AG20443 (cell line): ENCODE measurements at regions not wholly inside any gene's neighbourhood (a gene's known extent, or its start where the extent isn't known, plus 50 kb on each side); places are given as distances from the start of the nearest gene placed in this dataset.
"Not testable (repeated sequence)": the region's sequence is repeated elsewhere in the genome, so short reads cannot be mapped to it uniquely, and the experiment has no call there.

Experiments
- DNase-seq: peaks from one replicate; pipeline ENCODE4 v3.0.0; 2012; ENCODE audit warnings: low spot score, mixed read lengths

DNA sequence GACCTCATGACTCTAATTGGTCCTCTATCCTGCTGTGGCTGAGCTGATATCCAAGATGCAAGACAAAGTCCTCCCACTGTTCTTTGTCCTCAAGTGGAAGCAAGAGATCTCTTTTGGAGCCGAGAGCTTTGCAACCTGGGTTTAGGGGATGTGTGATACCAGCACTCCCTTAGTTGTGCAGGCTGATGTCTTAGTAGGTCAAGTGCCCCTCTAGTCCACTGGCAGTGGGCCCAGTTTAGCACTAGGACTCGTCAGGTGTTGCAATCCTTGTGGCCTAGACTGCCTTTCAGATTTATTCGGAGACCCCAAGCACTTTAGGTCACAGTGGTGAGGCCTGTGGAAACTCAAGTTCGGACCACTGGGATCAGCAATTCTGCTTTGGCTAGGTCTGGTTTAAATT is 64.0 kb downstream of the GPRASP3 start:
- DNase-seq: no peak

DNA sequence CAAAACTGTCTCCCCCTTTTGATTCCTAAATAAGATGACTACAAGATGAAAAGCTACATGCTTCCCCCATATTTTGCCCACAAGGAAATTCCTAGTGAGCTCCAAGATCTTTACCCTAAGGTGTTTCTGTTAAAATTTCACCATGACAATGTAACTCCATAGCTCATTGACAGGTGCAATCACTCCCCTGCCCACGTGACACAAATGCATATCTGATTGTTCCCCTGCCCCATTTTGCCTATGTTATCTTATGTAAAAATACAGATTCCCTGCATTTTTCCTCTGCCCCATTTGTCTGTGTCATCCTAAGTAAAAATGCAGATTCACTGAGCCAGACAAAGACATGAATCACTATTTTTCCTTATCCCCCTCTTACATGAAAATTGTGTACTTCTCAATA is 66.7 kb downstream of the GPRASP3 start:
- DNase-seq: no peak

DNA sequence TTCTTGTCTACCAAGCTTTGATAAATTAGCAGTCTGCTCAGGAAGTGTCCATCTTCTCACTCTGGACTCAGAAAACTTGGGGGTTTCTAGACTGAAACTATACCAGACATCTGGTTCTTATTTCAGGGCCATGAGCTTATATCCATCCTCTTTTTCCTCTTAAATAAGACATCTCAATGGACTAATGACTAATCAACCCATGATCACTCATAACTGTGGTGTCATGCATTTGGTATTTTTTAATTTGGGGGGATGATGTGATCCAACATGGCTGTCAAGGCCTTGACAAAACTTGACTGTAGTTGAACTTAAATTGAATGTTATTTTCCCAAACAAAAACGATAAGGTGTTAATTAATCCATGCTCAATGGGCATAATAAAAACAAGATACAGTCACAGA is 87.8 kb downstream of the GPRASP3 start:
- DNase-seq: no peak

DNA sequence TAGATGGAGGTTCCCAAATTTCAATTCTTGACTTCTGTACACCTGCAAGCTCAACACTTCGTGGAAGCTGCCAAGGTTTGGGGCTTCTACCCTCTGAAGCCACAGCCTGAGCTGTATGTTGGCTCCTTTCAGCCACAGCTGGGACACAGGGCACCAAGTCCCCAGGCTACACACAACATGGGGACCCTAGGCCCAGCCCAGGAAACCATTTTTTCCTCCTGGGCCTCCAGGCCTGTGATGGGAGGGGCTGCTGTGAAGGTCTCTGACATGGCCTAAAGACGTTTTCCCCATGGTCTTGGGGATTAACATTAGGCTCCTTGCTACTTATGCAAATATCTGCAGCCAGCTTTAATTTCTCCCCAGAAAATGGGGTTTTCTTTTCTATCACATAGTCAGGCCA is 97.7 kb downstream of the GPRASP3 start:
- DNase-seq: not testable (repeated sequence)

DNA sequence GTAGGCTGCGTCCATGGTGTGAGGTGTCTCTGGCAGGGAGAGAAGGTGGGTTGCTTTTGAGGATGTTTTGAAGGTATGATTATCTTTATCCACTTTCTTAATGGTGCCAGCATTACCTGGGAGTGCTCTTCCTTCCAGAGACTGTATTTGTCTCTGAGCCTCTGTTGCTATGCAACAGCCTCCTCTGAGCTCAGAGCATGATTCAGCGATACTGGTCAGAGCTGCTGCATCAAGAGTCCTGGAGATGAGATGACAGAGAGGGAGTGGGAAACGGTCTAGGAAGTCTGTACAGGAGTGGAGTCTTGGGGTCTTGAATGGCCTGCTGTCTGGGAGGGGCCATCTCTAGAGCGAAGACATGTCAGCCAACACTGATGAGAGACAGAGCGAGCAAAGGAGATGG is 104.4 kb upstream of the RAB40AL start:
- peak; percentile 58 for DNase-seq

DNA sequence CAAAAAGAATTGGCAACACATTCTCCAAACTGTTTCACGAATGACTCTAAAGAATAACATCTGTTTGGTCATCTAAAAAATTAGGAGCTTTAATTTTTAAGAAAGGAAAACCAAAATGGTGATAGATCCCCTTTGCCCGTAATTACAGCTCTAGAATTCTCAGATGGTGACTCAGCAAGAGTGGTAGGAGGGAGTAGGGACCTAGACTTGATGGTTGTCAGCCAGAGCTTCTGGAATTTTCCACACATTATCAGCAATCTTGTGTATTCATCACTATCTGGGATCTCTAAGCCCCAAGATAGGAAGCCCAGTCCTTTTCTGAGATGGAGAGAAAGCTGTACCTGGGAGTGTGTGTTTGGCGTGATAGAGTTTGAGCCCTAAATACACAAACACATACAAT is 103.9 kb upstream of the RAB40AL start:
- peak; percentile 9 for DNase-seq

DNA sequence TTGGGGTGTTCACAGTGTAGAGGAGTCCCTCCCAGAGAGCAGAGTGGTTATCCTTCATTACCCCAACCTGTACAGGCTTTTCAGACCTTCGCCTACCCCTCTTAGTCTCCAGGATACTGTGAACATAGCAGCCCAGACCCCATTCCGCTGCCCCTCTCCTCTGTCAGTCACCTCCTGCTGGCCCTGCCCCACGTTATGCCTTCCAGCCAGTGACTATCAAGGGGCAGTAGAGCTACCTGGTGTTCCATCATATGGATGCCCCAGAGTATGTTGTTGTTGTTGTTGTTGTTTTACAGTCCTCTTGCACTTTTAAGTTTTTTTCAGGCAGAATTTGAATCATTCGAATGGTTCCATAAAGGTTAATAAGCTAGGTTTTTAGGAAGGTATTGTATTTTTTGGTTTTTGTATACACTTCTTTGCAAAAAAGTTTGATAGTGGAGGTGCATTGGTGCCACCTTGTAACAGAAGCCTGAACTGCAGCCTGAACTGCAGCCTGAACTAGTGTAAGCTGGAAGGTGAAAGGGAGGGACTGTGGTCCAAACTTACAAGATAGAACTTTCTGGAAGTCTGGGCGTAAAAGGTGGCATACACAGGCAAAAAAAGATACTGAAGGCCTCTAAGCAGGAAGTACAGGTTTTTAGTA is 101.4 kb upstream of the RAB40AL start:
- peak; percentile 11 for DNase-seq

DNA sequence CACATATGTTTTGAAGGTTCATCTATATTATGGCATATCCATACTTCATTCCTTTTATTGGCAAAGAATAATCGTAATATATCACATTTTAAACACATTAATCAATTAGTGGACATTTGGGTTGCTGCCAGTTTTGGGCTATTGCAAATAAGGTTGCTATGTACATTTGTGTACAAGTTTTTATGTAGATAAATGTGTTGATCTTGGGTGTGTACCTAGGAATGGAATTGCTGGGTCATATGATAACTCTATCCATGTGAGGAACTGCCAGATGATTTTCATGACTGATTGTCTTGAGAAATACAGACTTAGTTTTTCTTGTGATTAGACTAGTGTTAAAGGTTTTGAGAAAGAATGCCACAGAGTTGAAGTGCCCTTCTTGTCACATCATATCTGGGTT is 99.2 kb upstream of the RAB40AL start:
- no peak for DNase-seq

DNA sequence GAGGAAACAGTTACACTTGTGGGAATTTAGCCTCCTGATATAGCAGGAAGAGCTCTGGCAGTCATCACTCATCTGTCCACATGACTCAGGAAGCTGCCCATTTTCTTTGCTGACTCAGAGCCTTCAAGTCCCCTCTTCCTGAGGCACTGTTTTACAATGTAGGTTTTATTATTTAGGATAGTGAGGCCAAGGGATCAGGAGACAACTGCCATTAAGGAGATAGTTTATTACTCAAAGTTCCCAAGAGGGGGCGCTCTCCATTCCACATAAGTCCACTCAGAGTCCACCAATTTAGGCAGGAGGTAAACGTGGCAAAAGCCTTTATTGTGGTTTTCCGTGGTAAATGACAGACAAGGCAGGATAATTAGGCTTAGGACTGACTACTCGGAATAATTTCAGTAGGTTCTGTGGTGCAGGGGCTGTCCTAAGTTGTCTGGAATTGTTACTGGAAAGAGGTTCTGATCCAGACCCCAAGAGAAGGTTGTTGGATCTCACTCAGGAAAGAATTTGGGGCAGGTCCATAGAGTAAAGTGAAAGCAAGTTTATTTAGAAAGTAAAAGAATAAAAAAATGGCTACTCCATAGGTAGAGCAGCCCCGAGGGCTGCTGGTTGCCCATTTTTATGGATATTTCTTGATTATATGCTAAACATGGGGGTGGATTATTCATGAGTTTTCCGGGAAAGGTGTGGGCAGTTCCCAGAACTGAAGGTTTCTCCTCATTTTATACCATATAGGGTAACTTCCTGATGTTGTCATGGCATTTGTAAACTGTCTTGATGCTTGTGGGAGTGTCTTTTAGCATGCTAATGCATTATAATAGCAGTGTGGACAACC is 96.0 kb upstream of the RAB40AL start:
- no peak for DNase-seq

DNA sequence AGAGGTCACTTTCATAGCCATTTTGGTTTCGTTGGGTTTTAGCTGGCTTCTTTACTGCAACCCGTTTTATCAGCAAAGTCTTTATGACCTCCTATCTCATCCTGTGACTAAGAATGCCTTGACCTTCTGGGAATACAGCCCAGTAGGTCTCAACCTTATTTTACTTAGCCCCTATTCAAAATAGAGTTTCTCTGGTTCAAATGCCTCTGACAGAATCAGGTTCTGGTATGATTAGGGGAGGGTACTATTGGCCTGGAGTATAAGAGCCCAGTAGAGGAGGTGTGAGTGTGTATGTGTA is 95.4 kb upstream of the RAB40AL start:
- no peak for DNase-seq

DNA sequence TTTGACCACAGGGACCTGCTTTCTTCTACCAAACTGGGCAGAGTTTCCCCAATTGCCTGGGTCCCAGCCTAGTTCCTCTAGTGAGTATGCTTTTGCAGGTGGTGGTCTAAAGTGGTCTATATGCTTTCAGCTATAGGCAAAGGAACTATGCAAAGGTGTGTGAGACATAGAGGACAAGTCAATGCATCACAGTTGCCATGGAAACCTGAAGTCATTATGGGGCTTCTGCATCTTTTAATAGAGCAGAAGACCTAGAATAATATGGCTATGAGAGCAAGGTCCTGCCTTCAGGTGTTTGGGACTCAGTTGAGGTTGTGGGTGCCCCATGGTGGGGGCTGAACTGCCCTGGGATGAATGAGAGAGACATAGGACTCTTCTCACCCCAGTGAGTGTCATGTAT is 92.1 kb upstream of the RAB40AL start:
- no peak for DNase-seq

DNA sequence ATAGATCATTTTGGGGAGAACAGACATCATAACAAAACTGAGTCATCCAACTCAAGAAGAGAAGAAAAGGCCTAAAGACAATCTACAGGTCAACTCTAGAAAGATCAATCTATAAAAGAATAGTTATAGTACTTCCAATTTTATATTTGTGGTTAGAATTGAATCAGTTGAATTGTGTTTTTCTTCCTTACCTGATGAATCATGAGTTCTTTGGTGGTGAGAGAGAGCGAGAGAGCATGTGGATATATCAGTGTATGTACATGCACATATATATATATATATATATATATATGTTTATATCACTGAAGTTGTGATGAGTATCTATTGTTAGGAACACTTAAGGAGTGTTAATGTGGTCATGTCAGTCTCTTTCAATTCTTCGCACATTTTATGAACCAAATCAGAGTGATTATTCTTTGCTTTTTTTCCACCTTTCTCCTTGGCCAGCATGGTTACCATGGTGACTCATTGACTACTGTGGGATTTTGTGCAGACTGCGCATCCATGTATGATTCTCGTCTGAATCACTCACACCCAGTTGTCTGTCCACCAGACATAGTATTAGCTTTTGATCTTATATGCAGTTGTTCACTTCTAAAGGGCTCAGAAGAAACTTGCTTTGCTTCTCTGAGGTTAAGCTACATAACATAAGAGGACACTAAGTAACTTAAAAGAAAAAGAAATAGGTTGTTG is 90.4 kb upstream of the RAB40AL start:
- peak; percentile 16 for DNase-seq

DNA sequence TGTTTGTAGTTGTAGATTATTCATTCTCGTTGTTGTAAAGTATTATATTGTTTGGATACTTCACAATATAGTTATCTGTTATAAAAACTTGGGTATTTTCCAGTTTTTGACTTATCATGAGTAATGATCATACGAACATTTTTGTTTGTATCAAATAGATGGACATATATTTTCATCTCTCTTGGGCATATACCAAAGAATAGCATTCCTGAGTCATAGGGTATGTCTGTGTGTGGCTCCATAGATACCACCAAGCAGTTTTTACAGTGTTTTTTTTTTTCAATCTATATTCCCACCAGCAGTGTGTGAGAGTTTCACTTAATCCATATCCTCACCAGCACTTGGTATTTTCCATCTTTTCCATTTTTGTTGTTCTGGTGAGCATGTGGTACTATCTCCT is 89.7 kb upstream of the RAB40AL start:
- DNase-seq: no peak

DNA sequence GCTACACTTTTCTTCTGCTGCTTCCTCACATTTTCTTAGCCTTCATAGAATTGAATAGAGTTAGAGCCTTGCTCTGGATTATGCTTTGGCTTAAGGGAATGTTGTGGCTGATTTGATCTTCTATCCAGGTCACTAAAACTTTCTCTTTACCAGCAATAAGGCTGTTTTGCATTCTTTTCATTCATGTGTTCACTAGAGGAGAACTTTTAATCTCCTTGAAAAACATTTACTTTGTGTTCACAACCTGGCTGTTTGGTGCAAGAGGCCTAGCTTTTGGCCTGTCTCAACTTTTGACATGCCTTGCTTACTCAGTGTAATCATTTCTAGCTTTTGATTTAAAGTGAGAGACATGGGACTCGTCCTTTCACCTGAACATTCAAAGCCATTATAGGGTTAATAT is 87.7 kb upstream of the RAB40AL start:
- DNase-seq: no peak

DNA sequence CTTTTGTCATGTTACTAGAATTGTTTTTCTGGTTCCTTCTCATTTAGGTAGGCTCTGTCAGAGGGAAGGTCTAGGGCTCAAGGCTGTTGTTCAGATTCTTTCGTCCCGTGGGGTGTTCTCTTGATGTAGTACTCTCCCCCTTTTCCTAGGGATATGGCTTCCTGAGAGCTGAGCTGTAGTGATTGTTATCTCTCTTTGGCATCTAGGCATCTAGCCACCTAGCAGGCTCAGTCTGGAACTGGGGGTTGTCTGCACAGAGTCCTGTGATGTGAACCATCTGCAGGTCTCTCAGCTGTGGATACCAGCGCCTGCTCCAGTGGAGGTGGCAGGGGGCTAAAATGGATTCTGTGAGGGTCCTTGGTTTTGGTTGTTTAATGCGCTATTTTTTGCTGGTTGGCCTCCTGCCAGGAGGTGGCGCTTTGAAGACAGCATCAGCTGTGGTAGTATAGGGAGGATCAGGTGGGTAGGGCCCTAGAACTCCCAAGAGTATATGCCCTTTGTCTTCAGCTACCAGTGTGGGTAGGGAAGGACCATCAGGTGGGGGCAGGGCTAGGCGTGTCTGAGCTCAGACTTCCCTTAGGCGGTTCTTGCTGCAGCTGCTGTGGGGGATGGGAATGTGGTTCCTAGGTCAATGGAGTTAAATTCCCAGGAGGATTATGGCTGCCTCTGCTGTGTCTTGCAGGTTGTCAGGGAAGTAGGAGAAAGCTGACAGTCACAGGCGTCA is 78.1 kb upstream of the RAB40AL start:
- not testable (repeated sequence) for DNase-seq

DNA sequence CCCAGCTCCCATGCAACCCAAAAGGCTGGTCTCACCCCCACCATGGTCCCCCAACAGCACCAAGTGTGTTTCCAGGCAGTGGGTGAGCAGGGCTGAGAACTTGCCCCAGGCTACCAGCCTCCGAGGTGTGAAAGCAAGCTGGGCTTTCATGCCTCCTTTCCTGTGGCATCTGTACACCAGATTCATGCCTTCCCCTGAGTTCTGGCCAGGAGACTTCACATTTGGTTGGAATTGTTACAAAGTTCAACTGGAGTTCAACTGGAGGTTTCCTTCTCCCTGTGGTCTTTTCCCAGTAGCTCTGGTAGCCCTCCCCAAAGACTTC is 77.6 kb upstream of the RAB40AL start:
- no peak for DNase-seq

DNA sequence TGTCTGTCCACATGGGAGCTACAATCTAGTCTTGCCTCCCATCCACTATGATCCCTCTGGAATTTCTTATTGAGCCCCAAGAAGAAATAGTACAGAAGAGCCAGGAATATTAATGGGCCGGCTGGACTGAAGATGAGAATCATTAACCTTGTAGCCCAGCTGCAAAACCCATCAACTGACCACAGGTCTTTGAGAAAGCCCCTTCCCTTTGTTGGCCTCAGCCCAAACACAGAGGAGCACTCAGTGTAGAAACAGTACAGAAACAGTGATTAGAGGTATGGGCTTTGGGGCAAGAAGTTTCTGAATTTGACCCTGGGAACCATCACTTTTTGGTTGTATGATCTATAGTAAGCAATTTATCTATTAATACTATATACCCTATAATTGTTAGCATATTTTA is 76.8 kb upstream of the RAB40AL start:
- DNase-seq: no peak

DNA sequence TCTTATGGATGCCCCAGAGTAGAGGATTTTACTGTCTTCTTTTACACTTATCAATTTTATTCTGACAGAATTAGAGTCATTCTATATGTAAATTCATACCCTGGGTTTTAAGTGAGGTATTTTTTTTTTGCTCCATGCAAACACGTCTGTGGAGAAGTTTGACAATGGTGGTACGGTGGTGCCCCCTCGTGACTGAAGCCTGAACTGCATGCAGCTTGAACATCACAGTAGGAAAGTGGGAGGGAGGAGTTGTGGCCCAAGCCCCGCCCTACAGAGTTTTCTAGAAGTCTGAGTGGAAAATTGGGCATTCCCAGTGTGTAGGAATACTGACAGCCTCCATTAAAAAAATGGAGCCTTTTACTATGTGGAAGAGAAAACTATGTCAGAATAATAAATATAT is 73.3 kb upstream of the RAB40AL start:
- peak; percentile 70 for DNase-seq

DNA sequence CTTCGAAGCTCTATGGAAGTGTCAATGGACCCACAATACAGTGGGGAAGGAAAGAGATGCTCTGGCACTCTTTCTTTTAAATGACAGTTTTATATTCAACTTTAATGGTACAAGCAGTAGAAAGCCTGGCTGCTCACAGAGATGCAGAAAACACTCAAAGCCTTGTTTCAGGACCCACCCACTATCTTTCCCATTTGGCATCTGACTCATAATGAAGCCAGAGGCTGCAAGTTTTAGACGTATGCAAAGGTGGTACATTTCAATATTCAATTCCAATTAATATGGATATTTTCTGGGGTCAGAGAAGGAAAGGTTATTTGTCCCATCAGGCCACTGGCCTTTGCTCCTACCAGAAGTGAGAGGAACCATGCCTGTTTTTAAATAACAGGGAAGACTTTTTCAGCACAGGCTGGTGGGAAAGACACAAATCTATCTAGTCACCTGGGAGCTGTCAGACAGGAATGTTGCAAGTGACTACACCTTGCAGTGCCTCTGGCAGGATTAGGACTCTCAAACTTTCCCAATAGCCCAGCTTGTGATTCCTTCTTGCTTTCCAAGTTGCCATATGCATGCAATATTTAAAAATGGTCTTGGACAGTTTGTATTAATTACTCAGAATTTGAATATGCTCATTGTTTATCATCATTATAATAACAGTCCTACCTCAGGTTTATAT is 70.0 kb upstream of the RAB40AL start:
- DNase-seq: no peak

DNA sequence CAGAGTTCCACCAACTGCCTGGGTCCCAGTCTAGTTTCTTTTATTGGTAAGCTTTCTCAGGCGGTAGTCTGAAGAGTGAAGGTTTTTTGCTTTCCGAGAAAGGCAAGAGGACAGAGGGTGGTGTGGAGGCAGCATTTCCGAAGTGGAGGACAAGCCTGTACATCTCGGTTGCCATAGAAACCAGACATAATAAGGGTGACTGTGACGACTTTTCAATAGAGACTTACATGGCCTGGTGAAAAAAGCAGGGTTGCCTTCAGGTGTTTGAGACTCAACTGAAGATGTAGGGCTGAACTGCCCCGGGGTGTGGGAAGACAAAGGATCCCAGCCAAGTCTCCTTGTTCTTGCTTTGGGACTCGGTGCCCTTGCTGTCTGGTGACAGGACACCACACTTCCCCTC is 53.6 kb upstream of the RAB40AL start:
- DNase-seq: no peak
